GM12891 (cell line): ENCODE measurements at regions not wholly inside any gene's neighbourhood (a gene's known extent, or its start where the extent isn't known, plus 50 kb on each side); places are given as distances from the start of the nearest gene placed in this dataset.

Source experiments
- POLR2A ChIP-seq: IDR thresholded peaks from 2 replicates; pipeline ENCODE4 v1.6.1; 2011; ENCODE audit warnings: low read depth, low read length, control low read depth
- POLR2AphosphoS5 ChIP-seq: IDR thresholded peaks from 2 replicates; pipeline ENCODE4 v1.6.1; 2011; ENCODE audit warnings: low read depth, low read length, control low read depth
- POU2F2 ChIP-seq: IDR thresholded peaks from 2 replicates; pipeline ENCODE4 v1.6.1; 2011; ENCODE audit warnings: low read depth, mild to moderate bottlenecking, control low read depth, low read length, moderate library complexity
- SPI1 ChIP-seq: IDR thresholded peaks from 2 replicates; pipeline ENCODE4 v1.6.1; 2011; ENCODE audit warnings: low read depth, low read length, control low read depth
- TAF1 ChIP-seq: IDR thresholded peaks from 2 replicates; pipeline ENCODE4 v1.6.1; 2011; ENCODE audit warnings: low read depth, low read length, control low read depth

GRCh38 chr2:200738590-200738989 lies 73.1 kb upstream of the BZW1 start:
- TF ChIP-seq POLR2A (no peak), POLR2AphosphoS5 (no peak), SPI1 (no peak), POU2F2 (no peak), TAF1 (no peak)
